Common myeloid progenitor, CD34-positive (primary cell): ENCODE measurements at regions not wholly inside any gene's neighbourhood (a gene's known extent, or its start where the extent isn't known, plus 50 kb on each side); places are given as distances from the start of the nearest gene placed in this dataset.

Experiments
- CTCF ChIA-PET: fragments of 350-600 bp; sonication (Branson Sonifier 250); formaldehyde crosslinking; loops from one replicate; lab custom pipeline; 2021; ENCODE audit warnings: antibody characterized with exemption; lab: Charles Lee
- POLR2A ChIA-PET: fragments of 350-600 bp; sonication (Branson Sonifier 250); formaldehyde crosslinking; loops from one replicate; lab custom pipeline; 2021; ENCODE audit warnings: antibody characterized with exemption; lab: Charles Lee
- DNase-seq, 3 donors: peaks; one replicate each; pipeline versions ENCODE4 v3.0.0 to v3.0.0-alpha.2; 2013
- H3K27ac ChIP-seq, 2 experiments: 1 replicate in 1 of 2; 2 replicates in 1 of 2; pipeline ENCODE4 v1.7.0; 2013; ENCODE audit warnings: inconsistent platforms in 2 of 2, low read length in 2 of 2, mild to moderate bottlenecking in 2 of 2, low read depth in 1 of 2, moderate library complexity in 1 of 2; ENCODE audit not compliant: severe bottlenecking in 2 of 2, insufficient read depth in 1 of 2, poor library complexity in 1 of 2
- H3K27me3 ChIP-seq, 5 experiments: replicated peaks in 2 of 5; 1 replicate in 3 of 5; 2 replicates in 2 of 5; pipeline versions ENCODE4 v1.6.1 to v1.7.0; 2013; ENCODE audit warnings: low read length in 4 of 5, mild to moderate bottlenecking in 2 of 5, moderate library complexity in 2 of 5, inconsistent platforms in 1 of 5; ENCODE audit not compliant: insufficient read depth in 5 of 5, control insufficient read depth in 4 of 5
- H3K36me3 ChIP-seq, 4 experiments: 1 replicate in 2 of 4; 2 replicates in 2 of 4; pipeline versions ENCODE4 v1.6.1 to v1.7.0; 2013; ENCODE audit warnings: low read length in 3 of 4, control low read depth in 1 of 4, mild to moderate bottlenecking in 1 of 4; ENCODE audit not compliant: control insufficient read depth in 4 of 4, insufficient read depth in 4 of 4
- H3K4me1 ChIP-seq, 4 experiments: 1 replicate in 3 of 4; 2 replicates in 1 of 4; pipeline versions ENCODE4 v1.6.1 to v1.7.1; 2013; ENCODE audit warnings: low read length in 3 of 4, mild to moderate bottlenecking in 3 of 4, control low read depth in 1 of 4, inconsistent platforms in 1 of 4, moderate library complexity in 1 of 4; ENCODE audit not compliant: control insufficient read depth in 4 of 4, insufficient read depth in 4 of 4; ENCODE audit errors: control extremely low read depth in 1 of 4
- H3K4me3 ChIP-seq, 7 experiments: 1 replicate in 4 of 7; 2 replicates in 3 of 7; pipeline versions ENCODE4 v1.5.1 to v1.7.0; 2013; ENCODE audit warnings: mild to moderate bottlenecking in 7 of 7, low read length in 6 of 7, moderate library complexity in 6 of 7, inconsistent platforms in 2 of 7, low read depth in 2 of 7, control low read depth in 1 of 7; ENCODE audit not compliant: insufficient read depth in 4 of 7, control insufficient read depth in 1 of 7; ENCODE audit errors: extremely low read depth in 1 of 7
- H3K9me3 ChIP-seq, 5 experiments: 1 replicate in 4 of 5; 2 replicates in 1 of 5; pipeline versions ENCODE4 v1.6.1 to v1.7.1; 2013; ENCODE audit warnings: low read length in 4 of 5, mild to moderate bottlenecking in 2 of 5, inconsistent platforms in 1 of 5, low read depth in 1 of 5, moderate library complexity in 1 of 5; ENCODE audit not compliant: control insufficient read depth in 4 of 5, insufficient read depth in 2 of 5; ENCODE audit errors: control extremely low read depth in 1 of 5
- WGBS: methylation state at CpG from one replicate; pipeline ENCODE4 v1.1.5; 2013; ENCODE audit not compliant: insufficient coverage; 5-methylcytosine and 5-hydroxymethylcytosine counted together

DNA sequence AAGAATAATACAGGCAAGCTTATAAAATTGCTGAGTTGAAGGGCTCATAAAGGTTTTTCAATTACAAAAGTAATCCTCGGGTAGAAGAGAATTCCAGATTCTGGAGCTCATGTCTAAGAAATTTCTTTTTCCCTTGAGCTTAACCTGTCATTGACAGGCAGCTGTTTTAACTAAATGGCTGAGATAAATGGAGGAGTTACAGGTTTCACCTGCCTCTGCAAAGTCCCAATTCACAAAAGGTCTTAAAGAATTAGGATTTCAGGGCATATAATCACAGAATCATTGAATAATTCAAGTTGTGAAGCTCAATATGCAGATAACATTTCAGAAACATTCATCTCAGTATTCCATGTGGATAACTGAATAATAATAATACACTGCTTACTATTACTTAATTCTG is 660.1 kb upstream of the NRSN1 start:
- CTCF ChIA-PET: no interaction called here
- 92% methylated on average over 1 of the region's 1 CpG for WGBS
- H3K9me3 ChIP-seq: peaks cover 0 to 1% (median 0%) of the 10 kb centered on the region in 5 experiments
- POLR2A ChIA-PET: no interaction called here
- H3K27me3 ChIP-seq: no peaks in the 10 kb centered on the region
- H3K4me3 ChIP-seq: no peak overlapping the region
- DNase-seq: no peak
- H3K4me1 ChIP-seq: no peaks in the 10 kb centered on the region
- no peak overlapping the region for H3K27ac ChIP-seq
- no peaks in the 10 kb centered on the region for H3K36me3 ChIP-seq

GRCh38 chr6:23477586-23477985 is 648.4 kb upstream of the NRSN1 start:
- ChIA-PET CTCF (no interaction called here), POLR2A (no interaction called here)
- no peak overlapping the region for H3K27ac ChIP-seq
- H3K4me3 ChIP-seq: no peak overlapping the region
- no peak for DNase-seq
- no peaks in the 10 kb centered on the region for H3K36me3 ChIP-seq
- H3K27me3 ChIP-seq: no peaks in the 10 kb centered on the region
- no peaks in the 10 kb centered on the region for H3K4me1 ChIP-seq
- H3K9me3 ChIP-seq: peaks cover 0 to 8% (median 3%) of the 10 kb centered on the region in 5 experiments
- WGBS: 100% methylated on average over 1 of the region's 3 CpGs

DNA sequence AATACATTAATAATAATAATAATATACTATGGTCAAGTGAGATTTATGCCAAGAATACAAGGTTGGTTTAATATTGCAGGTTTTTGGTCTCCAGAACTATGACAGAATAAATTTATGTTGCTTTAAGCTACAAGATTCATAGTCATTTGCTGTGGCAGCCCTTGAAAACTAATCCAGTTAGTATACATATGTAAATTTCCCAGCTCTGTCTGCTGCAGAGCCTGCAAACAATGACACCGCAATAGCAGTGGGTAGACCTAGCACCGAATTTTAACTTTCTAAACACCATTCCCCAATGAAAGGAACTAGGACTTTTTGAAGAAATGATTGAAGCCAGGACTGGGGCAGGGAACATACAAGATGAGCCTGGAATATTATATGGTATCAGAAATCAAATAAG is 647.7 kb upstream of the NRSN1 start:
- H3K4me3 ChIP-seq: no peak overlapping the region
- H3K4me1 ChIP-seq: no peaks in the 10 kb centered on the region
- DNase-seq: no peak
- whole genome bisulfite sequencing: no CpG with 5 or more reads among the region's 2 CpGs
- H3K9me3 ChIP-seq: peaks cover 0 to 8% (median 3%) of the 10 kb centered on the region in 5 experiments
- H3K36me3 ChIP-seq: no peaks in the 10 kb centered on the region
- H3K27ac ChIP-seq: no peak overlapping the region
- no peaks in the 10 kb centered on the region for H3K27me3 ChIP-seq
- POLR2A ChIA-PET: no interaction called here
- CTCF ChIA-PET: no interaction called here

- Histone ChIP-seq H3K4me1 (no peaks in the 10 kb centered on the region), H3K4me3 (no peak overlapping the region), H3K27me3 (no peaks in the 10 kb centered on the region), H3K36me3 (no peaks in the 10 kb centered on the region), H3K9me3 (no peaks in the 10 kb centered on the region), H3K27ac (no peak overlapping the region)
- ChIA-PET CTCF (no interaction called here), POLR2A (no interaction called here)
- no peak for DNase-seq
Observed at GRCh38 chr6:23483896-23484295, 642.1 kb upstream of the NRSN1 start.

GRCh38 chr6:23494367-23494766 is 631.6 kb upstream of the NRSN1 start:
- Histone ChIP-seq H3K36me3 (no peaks in the 10 kb centered on the region), H3K9me3 (peaks cover 0 to 8% (median 2%) of the 10 kb centered on the region in 5 experiments), H3K4me3 (no peak overlapping the region), H3K4me1 (peaks cover 0 to 4% (median 0%) of the 10 kb centered on the region in 4 experiments), H3K27ac (no peak overlapping the region), H3K27me3 (no peaks in the 10 kb centered on the region)
- ChIA-PET CTCF (no interaction called here), POLR2A (no interaction called here)
- 89% methylated on average over 4 of the region's 4 CpGs for WGBS
- no peak for DNase-seq

GRCh38 chr6:23498013-23498412 is 628.0 kb upstream of the NRSN1 start:
- Histone ChIP-seq H3K27me3 (no peaks in the 10 kb centered on the region), H3K27ac (no peak overlapping the region), H3K4me1 (peaks cover 0 to 4% (median 0%) of the 10 kb centered on the region in 4 experiments), H3K9me3 (no peaks in the 10 kb centered on the region), H3K4me3 (no peak overlapping the region), H3K36me3 (no peaks in the 10 kb centered on the region)
- WGBS: 67% methylated on average over 2 of the region's 4 CpGs
- CTCF ChIA-PET: no interaction called here
- POLR2A ChIA-PET: no interaction called here
- peak; percentile 36 to 73 (median 57) for DNase-seq

GRCh38 chr6:23499549-23499948 is 626.5 kb upstream of the NRSN1 start:
- Histone ChIP-seq H3K27me3 (no peaks in the 10 kb centered on the region), H3K27ac (no peak overlapping the region), H3K9me3 (no peaks in the 10 kb centered on the region), H3K36me3 (no peaks in the 10 kb centered on the region), H3K4me1 (peaks cover 0 to 4% (median 0%) of the 10 kb centered on the region in 4 experiments), H3K4me3 (no peak overlapping the region)
- ChIA-PET CTCF (no interaction called here), POLR2A (no interaction called here)
- no peak for DNase-seq
- no CpG with 5 or more reads among the region's 1 CpG for WGBS
